ENCODE measurements at regions not wholly inside any gene's neighbourhood (a gene's known extent, or its start where the extent isn't known, plus 50 kb on each side); places are given as distances from the start of the nearest gene placed in this dataset.

GRCh38 chr3:24639481-24640329 lies 145.1 kb upstream of the THRB start (continued):
- no peak for TF ChIP-seq STAT3 (IDR thresholded peaks at IDR 0.05; ENCODE audit: low read depth, low read length)
- TF ChIP-seq ATF7 (IDR thresholded peaks at IDR 0.05; ENCODE audit: low read depth) = no peak
- TF ChIP-seq, protein P1, sequence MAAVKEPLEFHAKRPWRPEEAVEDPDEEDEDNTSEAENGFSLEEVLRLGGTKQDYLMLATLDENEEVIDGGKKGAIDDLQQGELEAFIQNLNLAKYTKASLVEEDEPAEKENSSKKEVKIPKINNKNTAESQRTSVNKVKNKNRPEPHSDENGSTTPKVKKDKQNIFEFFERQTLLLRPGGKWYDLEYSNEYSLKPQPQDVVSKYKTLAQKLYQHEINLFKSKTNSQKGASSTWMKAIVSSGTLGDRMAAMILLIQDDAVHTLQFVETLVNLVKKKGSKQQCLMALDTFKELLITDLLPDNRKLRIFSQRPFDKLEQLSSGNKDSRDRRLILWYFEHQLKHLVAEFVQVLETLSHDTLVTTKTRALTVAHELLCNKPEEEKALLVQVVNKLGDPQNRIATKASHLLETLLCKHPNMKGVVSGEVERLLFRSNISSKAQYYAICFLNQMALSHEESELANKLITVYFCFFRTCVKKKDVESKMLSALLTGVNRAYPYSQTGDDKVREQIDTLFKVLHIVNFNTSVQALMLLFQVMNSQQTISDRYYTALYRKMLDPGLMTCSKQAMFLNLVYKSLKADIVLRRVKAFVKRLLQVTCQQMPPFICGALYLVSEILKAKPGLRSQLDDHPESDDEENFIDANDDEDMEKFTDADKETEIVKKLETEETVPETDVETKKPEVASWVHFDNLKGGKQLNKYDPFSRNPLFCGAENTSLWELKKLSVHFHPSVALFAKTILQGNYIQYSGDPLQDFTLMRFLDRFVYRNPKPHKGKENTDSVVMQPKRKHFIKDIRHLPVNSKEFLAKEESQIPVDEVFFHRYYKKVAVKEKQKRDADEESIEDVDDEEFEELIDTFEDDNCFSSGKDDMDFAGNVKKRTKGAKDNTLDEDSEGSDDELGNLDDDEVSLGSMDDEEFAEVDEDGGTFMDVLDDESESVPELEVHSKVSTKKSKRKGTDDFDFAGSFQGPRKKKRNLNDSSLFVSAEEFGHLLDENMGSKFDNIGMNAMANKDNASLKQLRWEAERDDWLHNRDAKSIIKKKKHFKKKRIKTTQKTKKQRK (IDR thresholded peaks at IDR 0.05; ENCODE audit: low read depth, low read length) = no peak
- TF ChIP-seq SMC3 (IDR thresholded peaks at IDR 0.05; ENCODE audit: borderline replicate concordance, low read length) = no peak

DNA sequence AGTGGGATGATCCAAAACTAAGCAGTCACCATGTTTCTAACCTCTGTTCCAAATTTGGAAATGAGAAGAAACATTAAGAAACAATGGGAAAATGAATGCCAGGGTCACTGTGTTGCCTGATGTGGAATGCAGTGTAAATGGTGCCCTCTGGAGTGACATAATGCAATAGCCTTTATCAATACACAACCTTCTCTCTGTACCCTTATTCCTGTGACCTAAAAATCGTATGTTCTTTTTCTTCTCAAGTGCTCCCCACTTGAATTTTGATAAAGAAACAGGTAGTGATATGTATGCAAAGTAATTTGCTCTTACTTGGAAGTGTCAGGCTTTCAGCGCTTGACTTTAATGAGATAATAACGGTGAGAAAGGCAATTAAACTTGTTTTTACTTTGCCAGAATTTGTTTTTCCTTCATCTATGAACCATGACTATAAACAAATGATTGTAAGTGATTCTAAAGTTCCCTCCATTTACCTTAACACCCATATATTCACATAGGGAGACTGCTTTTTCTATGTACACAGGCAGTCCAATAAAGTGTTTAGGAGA lies 145.8 kb upstream of the THRB start:
- CTCF ChIA-PET = no interaction called here
- FAIRE-seq (no peak), ATAC-seq (0 out of 3 replicates have a peak, but pooled peaks have one; percentile 52), DNase-seq (ENCODE audit: low read depth, low spot score) (no peak)
- WGBS (ENCODE audit: insufficient coverage, insufficient replicate concordance, low lambda C conversion rate, missing lambda C conversion rate) = 61% methylated on average over 3 of the region's 3 CpGs
- Histone ChIP-seq H3K36me3 (ENCODE audit: control insufficient read depth in 2 of 2, insufficient read depth in 2 of 2, low read length in 1 of 2) (no peaks in the 10 kb centered on the region), H3K79me2 (ENCODE audit: control insufficient read depth, insufficient read depth, low read length) (no peaks in the 10 kb centered on the region), H3K27ac (ENCODE audit: control insufficient read depth, insufficient read depth) (no peak overlapping the region), H3K9ac (ENCODE audit: control insufficient read depth, insufficient read depth, low read length) (no peak overlapping the region), H3K27me3 (replicated peaks in 1 of 2; ENCODE audit: control insufficient read depth in 2 of 2, insufficient read depth in 2 of 2, low read length in 1 of 2) (no peaks in the 10 kb centered on the region), H3K4me1 (ENCODE audit: control insufficient read depth, insufficient read depth, low read length) (no peaks in the 10 kb centered on the region), H3K4me2 (ENCODE audit: control insufficient read depth, insufficient read depth) (no peak overlapping the region), H4K20me1 (ENCODE audit: control insufficient read depth, insufficient read depth) (no peaks in the 10 kb centered on the region), H2AFZ (ENCODE audit: control insufficient read depth, low read depth, low read length) (no peak overlapping the region), H3K4me3 (no peak overlapping the region), H3K9me3 (replicated peaks; ENCODE audit: control insufficient read depth, insufficient read depth, low read length) (no peaks in the 10 kb centered on the region)
- BruUV-seq (replicated peaks) = no TSS peak
- SMC1A ChIA-PET (ENCODE audit: uncharacterized antibody, unreplicated experiment) = no interaction called here
- intact Hi-C loops (cut with micrococcal nuclease; ENCODE audit: unreplicated experiment) = loop anchor here (10.0 kb wide), 1 partner anchor 376 kb away; no protein-coding TSS in a partner anchor
- POLR2A ChIA-PET = no interaction called here
- in situ Hi-C loops (cut with MboI) = no loop called here
- RAD21 ChIA-PET (ENCODE audit: unreplicated experiment) = no interaction called here
- TF ChIP-seq RAD21 (IDR thresholded peaks at IDR 0.05; ENCODE audit: insufficient read depth, low read depth, low read length) (peak; percentile 43), MEF2A (IDR thresholded peaks at IDR 0.05; ENCODE audit: insufficient read depth, low read depth, low read length) (no peak), SP1 (IDR thresholded peaks at IDR 0.05; ENCODE audit: low read depth, low read length) (no peak), RCOR1 (conservative IDR thresholded peaks at IDR 0.05; ENCODE audit: low read depth, low read length) (no peak), CTCF (IDR thresholded peaks at IDR 0.05 in 2 of 3, conservative IDR thresholded peaks at IDR 0.05 in 1 of 3; ENCODE audit: control insufficient read depth in 2 of 3, extremely low read depth in 1 of 3, insufficient read depth in 1 of 3, low read depth in 3 of 3, low read length in 3 of 3) (peak; percentile 22 to 44 (median 38); a peak in 4 of 6 replicates), STAT1 (conservative IDR thresholded peaks at IDR 0.05) (no peak), SMC3 (IDR thresholded peaks at IDR 0.05; ENCODE audit: borderline replicate concordance, low read length) (peak; percentile 24; the same call in 1 of the 2 replicates), RBBP5 (conservative IDR thresholded peaks at IDR 0.05) (no peak), POLR2AphosphoS5 (IDR thresholded peaks at IDR 0.05; ENCODE audit: low read length) (no peak), EGR1 (IDR thresholded peaks at IDR 0.05; ENCODE audit: borderline replicate concordance in 1 of 2, low read depth in 2 of 2, low read length in 2 of 2) (no peak), ASH2L (IDR thresholded peaks at IDR 0.05; ENCODE audit: borderline replicate concordance, low read depth) (no peak), PAX5 (IDR thresholded peaks at IDR 0.05; ENCODE audit: borderline replicate concordance, low read depth, low read length) (no peak)

All from GM12878 (cell line).